GM18520 (cell line): ENCODE measurements at regions not wholly inside any gene's neighbourhood (a gene's known extent, or its start where the extent isn't known, plus 50 kb on each side); places are given as distances from the start of the nearest gene placed in this dataset.
"Not testable (repeated sequence)": the region's sequence is repeated elsewhere in the genome, so short reads cannot be mapped to it uniquely, and the experiment has no call there.

Experiments used
- ATAC-seq: cut with Tn5 transposase; IDR thresholded peaks from one replicate; pipeline ENCODE4 v1.9.1; 2021; ENCODE audit not compliant: unreplicated experiment

GRCh38 chr7:32658034-32658433 lies 162.7 kb downstream of the AVL9 start:
- peak; percentile 39 for ATAC-seq

GRCh38 chr7:32654549-32654948 lies 159.3 kb downstream of the AVL9 start:
- ATAC-seq, result not testable (repeated sequence)

- ATAC-seq, result not testable (repeated sequence)
Measured at GRCh38 chr7:32650356-32650755, 155.1 kb downstream of the AVL9 start.

GRCh38 chr7:32648408-32649156 lies 153.3 kb downstream of the AVL9 start:
- no peak for ATAC-seq

GRCh38 chr7:32645255-32645654 lies 150.0 kb downstream of the AVL9 start:
- ATAC-seq, result not testable (repeated sequence)

- no peak for ATAC-seq
Measured at GRCh38 chr7:32643194-32643593, 147.9 kb downstream of the AVL9 start.

- no peak for ATAC-seq
Measured at GRCh38 chr7:32639122-32639521, 143.8 kb downstream of the AVL9 start.

GRCh38 chr7:32638479-32639121 lies 143.3 kb downstream of the AVL9 start:
- peak; percentile 84 for ATAC-seq
